ENCODE measurements at regions not wholly inside any gene's neighbourhood (a gene's known extent, or its start where the extent isn't known, plus 50 kb on each side); places are given as distances from the start of the nearest gene placed in this dataset.

- H3K9ac ChIP-seq (ENCODE audit: insufficient read depth, low read length) = no peak overlapping the region
- H3K27ac ChIP-seq (ENCODE audit: insufficient read depth, low read length) = no peak overlapping the region
- H4K20me1 ChIP-seq (ENCODE audit: control insufficient read depth, extremely low read depth, insufficient read depth, low read length) = no peaks in the 10 kb centered on the region
- TF ChIP-seq CTCF (conservative IDR thresholded peaks at IDR 0.05 in 1 of 2, IDR thresholded peaks at IDR 0.05 in 1 of 2; ENCODE audit: low read depth in 1 of 2, low read length in 2 of 2) (no peak), EZH2 (IDR thresholded peaks at IDR 0.05; ENCODE audit: low read length, missing control alignments) (no peak)
- peaks cover 5% of the 10 kb centered on the region for H3K4me1 ChIP-seq (ENCODE audit: control insufficient read depth, extremely low read depth, insufficient read depth, low read length)
- H3K36me3 ChIP-seq (ENCODE audit: control insufficient read depth, insufficient read depth, low read length) = no peaks in the 10 kb centered on the region
- no peak overlapping the region for H3K4me2 ChIP-seq (ENCODE audit: extremely low read depth, insufficient read depth, low read length)
- H3K9me3 ChIP-seq (ENCODE audit: control insufficient read depth, insufficient read depth, low read depth, low read length) = no peaks in the 10 kb centered on the region
- no peak overlapping the region for H2AFZ ChIP-seq (ENCODE audit: low read length)
- no peak overlapping the region for H3K4me3 ChIP-seq (replicated peaks in 1 of 4; ENCODE audit: control extremely low read depth in 1 of 4, insufficient read depth in 1 of 4, low read depth in 3 of 4, low read length in 4 of 4)
- peak; percentile 30 to 43 for DNase-seq (ENCODE audit: low read depth in 2 of 2)
- H3K27me3 ChIP-seq (ENCODE audit: control insufficient read depth, insufficient read depth, low read length) = no peaks in the 10 kb centered on the region
- no peaks in the 10 kb centered on the region for H3K79me2 ChIP-seq (ENCODE audit: control insufficient read depth, insufficient read depth, low read length)
These were observed 694.8 kb upstream of the INTU start for GRCh38 chr4:126937846-126938422.

- Histone ChIP-seq H3K79me2 (ENCODE audit: control insufficient read depth, insufficient read depth, low read length) (no peaks in the 10 kb centered on the region), H2AFZ (ENCODE audit: low read length) (peak overlapping the region; percentile 52), H3K9ac (ENCODE audit: insufficient read depth, low read length) (no peak overlapping the region), H3K27me3 (ENCODE audit: control insufficient read depth, insufficient read depth, low read length) (no peaks in the 10 kb centered on the region), H3K27ac (ENCODE audit: insufficient read depth, low read length) (peak overlapping the region; percentile 45), H3K4me1 (ENCODE audit: control insufficient read depth, extremely low read depth, insufficient read depth, low read length) (peaks cover 5% of the 10 kb centered on the region), H3K4me2 (ENCODE audit: extremely low read depth, insufficient read depth, low read length) (peak overlapping the region; percentile 37), H4K20me1 (ENCODE audit: control insufficient read depth, extremely low read depth, insufficient read depth, low read length) (no peaks in the 10 kb centered on the region), H3K36me3 (ENCODE audit: control insufficient read depth, insufficient read depth, low read length) (no peaks in the 10 kb centered on the region), H3K4me3 (replicated peaks in 1 of 4; ENCODE audit: control extremely low read depth in 1 of 4, insufficient read depth in 1 of 4, low read depth in 3 of 4, low read length in 4 of 4) (no peak overlapping the region), H3K9me3 (ENCODE audit: control insufficient read depth, insufficient read depth, low read depth, low read length) (no peaks in the 10 kb centered on the region)
- DNase-seq (ENCODE audit: low read depth in 2 of 2) = peak; percentile 42 to 91
- TF ChIP-seq EZH2 (IDR thresholded peaks at IDR 0.05; ENCODE audit: low read length, missing control alignments) (no peak), CTCF (conservative IDR thresholded peaks at IDR 0.05 in 1 of 2, IDR thresholded peaks at IDR 0.05 in 1 of 2; ENCODE audit: low read depth in 1 of 2, low read length in 2 of 2) (no peak)
These were observed 693.4 kb upstream of the INTU start for GRCh38 chr4:126939401-126939800.

GRCh38 chr4:126947536-126947935 lies 685.2 kb upstream of the INTU start:
- Histone ChIP-seq H3K9ac (ENCODE audit: insufficient read depth, low read length) (no peak overlapping the region), H3K9me3 (ENCODE audit: control insufficient read depth, insufficient read depth, low read depth, low read length) (no peaks in the 10 kb centered on the region), H3K36me3 (ENCODE audit: control insufficient read depth, insufficient read depth, low read length) (no peaks in the 10 kb centered on the region), H3K27me3 (ENCODE audit: control insufficient read depth, insufficient read depth, low read length) (no peaks in the 10 kb centered on the region), H3K4me3 (replicated peaks in 1 of 4; ENCODE audit: control extremely low read depth in 1 of 4, insufficient read depth in 1 of 4, low read depth in 3 of 4, low read length in 4 of 4) (no peak overlapping the region), H4K20me1 (ENCODE audit: control insufficient read depth, extremely low read depth, insufficient read depth, low read length) (no peaks in the 10 kb centered on the region), H3K27ac (ENCODE audit: insufficient read depth, low read length) (no peak overlapping the region), H3K4me1 (ENCODE audit: control insufficient read depth, extremely low read depth, insufficient read depth, low read length) (no peaks in the 10 kb centered on the region), H2AFZ (ENCODE audit: low read length) (no peak overlapping the region), H3K79me2 (ENCODE audit: control insufficient read depth, insufficient read depth, low read length) (no peaks in the 10 kb centered on the region), H3K4me2 (ENCODE audit: extremely low read depth, insufficient read depth, low read length) (no peak overlapping the region)
- TF ChIP-seq CTCF (conservative IDR thresholded peaks at IDR 0.05 in 1 of 2, IDR thresholded peaks at IDR 0.05 in 1 of 2; ENCODE audit: low read depth in 1 of 2, low read length in 2 of 2) (no peak), EZH2 (IDR thresholded peaks at IDR 0.05; ENCODE audit: low read length, missing control alignments) (no peak)
- DNase-seq (ENCODE audit: low read depth in 2 of 2) = no peak

Data from fibroblast of lung (primary cell).